ENCODE measurements at regions not wholly inside any gene's neighbourhood (a gene's known extent, or its start where the extent isn't known, plus 50 kb on each side); places are given as distances from the start of the nearest gene placed in this dataset.

GRCh38 chr4:78682070-78682469, 94.1 kb upstream of the BMP2K start:
- no peak overlapping the region for H2BK12ac ChIP-seq (ENCODE audit: insufficient read length, low read depth, low read length)
- no peak overlapping the region for H3K18ac ChIP-seq (ENCODE audit: insufficient read length, low read depth, low read length)
- Mint-ChIP-seq H3K27ac (no peak overlapping the region), H3K4me3 (no peak overlapping the region), H3K9me3 (no peaks in the 10 kb centered on the region), H3K27me3 (ENCODE audit: low read depth) (no peaks in the 10 kb centered on the region), H3K36me3 (ENCODE audit: insufficient read depth in 1 of 3, low read depth in 3 of 3) (no peaks in the 10 kb centered on the region), H3K4me1 (no peaks in the 10 kb centered on the region)
- no CpG with 5 or more reads among the region's 3 CpGs for WGBS (ENCODE audit: extremely low coverage, insufficient read length, low lambda C conversion rate)
- no peak overlapping the region for H2BK120ac ChIP-seq (ENCODE audit: low read depth, low read length, poor library complexity, severe bottlenecking)
- H3K9ac ChIP-seq (ENCODE audit: extremely low read depth, insufficient read length, low read length), result no peak overlapping the region
- H4K20me1 ChIP-seq (ENCODE audit: control insufficient read depth, insufficient read depth, insufficient read length), result no peaks in the 10 kb centered on the region
- no peak overlapping the region for H4K91ac ChIP-seq (ENCODE audit: insufficient read length, low read depth, low read length)
- no peak overlapping the region for H3K4ac ChIP-seq (ENCODE audit: low read depth, low read length)
- H3K4me2 ChIP-seq (ENCODE audit: insufficient read depth, insufficient read length, low read length), result no peak overlapping the region
- H3K23me2 ChIP-seq (ENCODE audit: insufficient read length, low read depth, low read length, poor library complexity, severe bottlenecking), result no peaks in the 10 kb centered on the region
- DNase-seq, result no peak
- TF ChIP-seq, protein P1, sequence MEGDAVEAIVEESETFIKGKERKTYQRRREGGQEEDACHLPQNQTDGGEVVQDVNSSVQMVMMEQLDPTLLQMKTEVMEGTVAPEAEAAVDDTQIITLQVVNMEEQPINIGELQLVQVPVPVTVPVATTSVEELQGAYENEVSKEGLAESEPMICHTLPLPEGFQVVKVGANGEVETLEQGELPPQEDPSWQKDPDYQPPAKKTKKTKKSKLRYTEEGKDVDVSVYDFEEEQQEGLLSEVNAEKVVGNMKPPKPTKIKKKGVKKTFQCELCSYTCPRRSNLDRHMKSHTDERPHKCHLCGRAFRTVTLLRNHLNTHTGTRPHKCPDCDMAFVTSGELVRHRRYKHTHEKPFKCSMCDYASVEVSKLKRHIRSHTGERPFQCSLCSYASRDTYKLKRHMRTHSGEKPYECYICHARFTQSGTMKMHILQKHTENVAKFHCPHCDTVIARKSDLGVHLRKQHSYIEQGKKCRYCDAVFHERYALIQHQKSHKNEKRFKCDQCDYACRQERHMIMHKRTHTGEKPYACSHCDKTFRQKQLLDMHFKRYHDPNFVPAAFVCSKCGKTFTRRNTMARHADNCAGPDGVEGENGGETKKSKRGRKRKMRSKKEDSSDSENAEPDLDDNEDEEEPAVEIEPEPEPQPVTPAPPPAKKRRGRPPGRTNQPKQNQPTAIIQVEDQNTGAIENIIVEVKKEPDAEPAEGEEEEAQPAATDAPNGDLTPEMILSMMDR (conservative IDR thresholded peaks at IDR 0.05), result no peak
- H2AFZ ChIP-seq (ENCODE audit: low read length), result no peak overlapping the region
- H3K56ac ChIP-seq (ENCODE audit: insufficient read length, low read depth, low read length), result no peak overlapping the region
- H3K23ac ChIP-seq (ENCODE audit: insufficient read length, low read depth, low read length), result no peak overlapping the region
- no peak overlapping the region for H3T11ph ChIP-seq (ENCODE audit: low read length)
- H2BK5ac ChIP-seq (ENCODE audit: insufficient read length, low read length), result no peak overlapping the region
- H3K79me2 ChIP-seq (ENCODE audit: insufficient read depth, low read length), result no peaks in the 10 kb centered on the region
- no peak overlapping the region for H3K27ac ChIP-seq (ENCODE audit: insufficient read length, low read depth, low read length)
- no peak overlapping the region for H4K5ac ChIP-seq (ENCODE audit: insufficient read length, low read depth, low read length)
- H2AK5ac ChIP-seq (ENCODE audit: insufficient read length, low read length), result no peak overlapping the region
- H3K9me3 ChIP-seq (ENCODE audit: control insufficient read depth, low read depth, low read length), result no peaks in the 10 kb centered on the region
- no peaks in the 10 kb centered on the region for H3K27me3 ChIP-seq (ENCODE audit: insufficient read depth, low read length)
- H3K79me1 ChIP-seq (ENCODE audit: insufficient read depth, low read depth, low read length, poor library complexity, severe bottlenecking), result no peaks in the 10 kb centered on the region
- H2BK15ac ChIP-seq (ENCODE audit: low read depth, low read length), result no peak overlapping the region
- H2BK20ac ChIP-seq (ENCODE audit: low read depth, low read length, poor library complexity, severe bottlenecking), result no peak overlapping the region
- H3K4me1 ChIP-seq (ENCODE audit: insufficient read depth, low read length), result no peaks in the 10 kb centered on the region; the same call in 1 of the 2 replicates
- H4K8ac ChIP-seq (replicated peaks; ENCODE audit: insufficient read length, low read depth, low read length), result no peak overlapping the region
- H3K14ac ChIP-seq (ENCODE audit: insufficient read depth, low read length), result no peak overlapping the region
